ENCODE measurements at regions not wholly inside any gene's neighbourhood (a gene's known extent, or its start where the extent isn't known, plus 50 kb on each side); places are given as distances from the start of the nearest gene placed in this dataset.

DNA sequence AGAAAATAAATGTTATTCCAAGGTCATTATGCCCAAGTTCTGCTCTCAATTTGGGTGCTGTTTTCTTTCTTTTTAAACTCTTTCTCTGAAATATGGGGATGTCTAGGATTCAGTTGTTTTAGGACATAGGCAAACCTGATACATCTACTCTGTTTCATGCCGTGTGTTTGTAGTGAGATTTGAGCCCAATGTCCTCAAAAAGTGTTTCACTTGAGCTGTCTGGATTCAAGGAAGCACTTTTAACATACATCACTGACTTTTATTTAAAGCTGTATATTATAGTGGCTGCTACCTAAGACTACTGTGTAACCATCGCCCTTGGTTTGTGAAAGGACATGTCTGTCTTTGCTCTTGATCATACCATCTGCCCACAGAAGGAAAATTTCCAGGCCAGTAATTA is 709.3 kb upstream of the STXBP6 start (continued):
- TF ChIP-seq, protein P1, sequence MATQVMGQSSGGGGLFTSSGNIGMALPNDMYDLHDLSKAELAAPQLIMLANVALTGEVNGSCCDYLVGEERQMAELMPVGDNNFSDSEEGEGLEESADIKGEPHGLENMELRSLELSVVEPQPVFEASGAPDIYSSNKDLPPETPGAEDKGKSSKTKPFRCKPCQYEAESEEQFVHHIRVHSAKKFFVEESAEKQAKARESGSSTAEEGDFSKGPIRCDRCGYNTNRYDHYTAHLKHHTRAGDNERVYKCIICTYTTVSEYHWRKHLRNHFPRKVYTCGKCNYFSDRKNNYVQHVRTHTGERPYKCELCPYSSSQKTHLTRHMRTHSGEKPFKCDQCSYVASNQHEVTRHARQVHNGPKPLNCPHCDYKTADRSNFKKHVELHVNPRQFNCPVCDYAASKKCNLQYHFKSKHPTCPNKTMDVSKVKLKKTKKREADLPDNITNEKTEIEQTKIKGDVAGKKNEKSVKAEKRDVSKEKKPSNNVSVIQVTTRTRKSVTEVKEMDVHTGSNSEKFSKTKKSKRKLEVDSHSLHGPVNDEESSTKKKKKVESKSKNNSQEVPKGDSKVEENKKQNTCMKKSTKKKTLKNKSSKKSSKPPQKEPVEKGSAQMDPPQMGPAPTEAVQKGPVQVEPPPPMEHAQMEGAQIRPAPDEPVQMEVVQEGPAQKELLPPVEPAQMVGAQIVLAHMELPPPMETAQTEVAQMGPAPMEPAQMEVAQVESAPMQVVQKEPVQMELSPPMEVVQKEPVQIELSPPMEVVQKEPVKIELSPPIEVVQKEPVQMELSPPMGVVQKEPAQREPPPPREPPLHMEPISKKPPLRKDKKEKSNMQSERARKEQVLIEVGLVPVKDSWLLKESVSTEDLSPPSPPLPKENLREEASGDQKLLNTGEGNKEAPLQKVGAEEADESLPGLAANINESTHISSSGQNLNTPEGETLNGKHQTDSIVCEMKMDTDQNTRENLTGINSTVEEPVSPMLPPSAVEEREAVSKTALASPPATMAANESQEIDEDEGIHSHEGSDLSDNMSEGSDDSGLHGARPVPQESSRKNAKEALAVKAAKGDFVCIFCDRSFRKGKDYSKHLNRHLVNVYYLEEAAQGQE (IDR thresholded peaks at IDR 0.05; ENCODE audit: low read depth) = no peak
- TF ChIP-seq SP1 (IDR thresholded peaks at IDR 0.05; ENCODE audit: low read depth) = no peak
- TF ChIP-seq ZFX (IDR thresholded peaks at IDR 0.05) = no peak
- TF ChIP-seq, protein P2, sequence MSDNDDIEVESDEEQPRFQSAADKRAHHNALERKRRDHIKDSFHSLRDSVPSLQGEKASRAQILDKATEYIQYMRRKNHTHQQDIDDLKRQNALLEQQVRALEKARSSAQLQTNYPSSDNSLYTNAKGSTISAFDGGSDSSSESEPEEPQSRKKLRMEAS (IDR thresholded peaks at IDR 0.05) = no peak
- no peak for TF ChIP-seq ZNF274 (IDR thresholded peaks at IDR 0.05; ENCODE audit: low read depth, low read length)

DNA sequence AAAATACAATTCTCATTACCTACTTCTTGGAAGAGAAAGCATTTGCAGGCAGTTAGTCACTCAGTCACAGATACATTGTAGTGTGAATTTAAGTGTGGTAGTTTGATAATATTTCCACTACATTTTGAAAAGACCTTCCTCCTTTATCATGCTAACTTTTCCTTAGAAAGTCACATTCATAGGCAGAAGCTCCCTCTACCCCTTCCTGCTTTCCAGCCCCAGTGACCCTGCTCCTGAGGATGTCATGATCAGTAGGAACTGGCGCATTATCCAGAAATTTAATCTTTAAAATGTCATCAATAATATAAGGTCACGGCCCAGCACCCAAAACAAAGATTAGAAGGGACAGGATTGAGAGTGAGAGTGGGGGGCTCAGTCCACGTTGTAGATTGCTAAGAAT is 707.4 kb upstream of the STXBP6 start:
- no peak for DNase-seq (ENCODE audit: low read depth, low spot score)
- POLR2A ChIA-PET = no interaction called here
- Histone ChIP-seq H3K4me3 (replicated peaks in 1 of 2; ENCODE audit: low read depth in 1 of 2, low read length in 2 of 2) (no peak overlapping the region), H4K20me1 (ENCODE audit: insufficient read depth) (no peaks in the 10 kb centered on the region), H3K9me3 (ENCODE audit: control insufficient read depth in 1 of 2, insufficient read depth in 1 of 2, low read depth in 1 of 2, low read length in 2 of 2) (peaks cover 6 to 9% of the 10 kb centered on the region in 2 experiments; a peak in 2 of 4 replicates), H3K9me2 (ENCODE audit: insufficient read depth) (no peaks in the 10 kb centered on the region), H3K27me3 (ENCODE audit: insufficient read depth, low read length) (no peaks in the 10 kb centered on the region), H2AFZ (ENCODE audit: low read depth, low read length, poor library complexity, severe bottlenecking) (no peak overlapping the region), H3K4me2 (ENCODE audit: low read length) (no peak overlapping the region), H3K27ac (ENCODE audit: low read depth, low read length) (no peak overlapping the region), H3K36me3 (ENCODE audit: control insufficient read depth in 1 of 2, insufficient read depth in 2 of 2, low read length in 2 of 2) (no peaks in the 10 kb centered on the region), H3K9ac (ENCODE audit: low read length) (no peak overlapping the region), H3K79me2 (ENCODE audit: insufficient read depth, low read length) (no peaks in the 10 kb centered on the region), H3K4me1 (ENCODE audit: control insufficient read depth in 1 of 2, insufficient read depth in 2 of 2, low read length in 2 of 2) (no peaks in the 10 kb centered on the region)
- RAD21 ChIA-PET (ENCODE audit: low non-redundant PET in 1 of 2, low total read pairs in 2 of 2, uncharacterized antibody in 2 of 2, unreplicated experiment in 2 of 2) = no interaction called here
- intact Hi-C loops (cut with micrococcal nuclease) = no loop called here
- no TSS peak for BruUV-seq (replicated peaks)
- CTCF ChIA-PET = no interaction called here
- TF ChIP-seq RAD21 (IDR thresholded peaks at IDR 0.05; ENCODE audit: low read depth) (no peak), SP1 (IDR thresholded peaks at IDR 0.05; ENCODE audit: low read depth) (no peak), TCF7L2 (IDR thresholded peaks at IDR 0.05; ENCODE audit: borderline replicate concordance, extremely low read depth, insufficient read depth, insufficient read length) (no peak), JUND (IDR thresholded peaks at IDR 0.05) (no peak), EZH2 (IDR thresholded peaks at IDR 0.05) (no peak), SIN3A (IDR thresholded peaks at IDR 0.05; ENCODE audit: low read depth) (no peak)
- TF ChIP-seq, protein P3, sequence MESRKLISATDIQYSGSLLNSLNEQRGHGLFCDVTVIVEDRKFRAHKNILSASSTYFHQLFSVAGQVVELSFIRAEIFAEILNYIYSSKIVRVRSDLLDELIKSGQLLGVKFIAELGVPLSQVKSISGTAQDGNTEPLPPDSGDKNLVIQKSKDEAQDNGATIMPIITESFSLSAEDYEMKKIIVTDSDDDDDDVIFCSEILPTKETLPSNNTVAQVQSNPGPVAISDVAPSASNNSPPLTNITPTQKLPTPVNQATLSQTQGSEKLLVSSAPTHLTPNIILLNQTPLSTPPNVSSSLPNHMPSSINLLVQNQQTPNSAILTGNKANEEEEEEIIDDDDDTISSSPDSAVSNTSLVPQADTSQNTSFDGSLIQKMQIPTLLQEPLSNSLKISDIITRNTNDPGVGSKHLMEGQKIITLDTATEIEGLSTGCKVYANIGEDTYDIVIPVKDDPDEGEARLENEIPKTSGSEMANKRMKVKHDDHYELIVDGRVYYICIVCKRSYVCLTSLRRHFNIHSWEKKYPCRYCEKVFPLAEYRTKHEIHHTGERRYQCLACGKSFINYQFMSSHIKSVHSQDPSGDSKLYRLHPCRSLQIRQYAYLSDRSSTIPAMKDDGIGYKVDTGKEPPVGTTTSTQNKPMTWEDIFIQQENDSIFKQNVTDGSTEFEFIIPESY (IDR thresholded peaks at IDR 0.05; ENCODE audit: extremely low read depth, insufficient replicate concordance, low read length) = no peak
- TF ChIP-seq, protein P4, sequence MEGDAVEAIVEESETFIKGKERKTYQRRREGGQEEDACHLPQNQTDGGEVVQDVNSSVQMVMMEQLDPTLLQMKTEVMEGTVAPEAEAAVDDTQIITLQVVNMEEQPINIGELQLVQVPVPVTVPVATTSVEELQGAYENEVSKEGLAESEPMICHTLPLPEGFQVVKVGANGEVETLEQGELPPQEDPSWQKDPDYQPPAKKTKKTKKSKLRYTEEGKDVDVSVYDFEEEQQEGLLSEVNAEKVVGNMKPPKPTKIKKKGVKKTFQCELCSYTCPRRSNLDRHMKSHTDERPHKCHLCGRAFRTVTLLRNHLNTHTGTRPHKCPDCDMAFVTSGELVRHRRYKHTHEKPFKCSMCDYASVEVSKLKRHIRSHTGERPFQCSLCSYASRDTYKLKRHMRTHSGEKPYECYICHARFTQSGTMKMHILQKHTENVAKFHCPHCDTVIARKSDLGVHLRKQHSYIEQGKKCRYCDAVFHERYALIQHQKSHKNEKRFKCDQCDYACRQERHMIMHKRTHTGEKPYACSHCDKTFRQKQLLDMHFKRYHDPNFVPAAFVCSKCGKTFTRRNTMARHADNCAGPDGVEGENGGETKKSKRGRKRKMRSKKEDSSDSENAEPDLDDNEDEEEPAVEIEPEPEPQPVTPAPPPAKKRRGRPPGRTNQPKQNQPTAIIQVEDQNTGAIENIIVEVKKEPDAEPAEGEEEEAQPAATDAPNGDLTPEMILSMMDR (IDR thresholded peaks at IDR 0.05 in 2 of 3, conservative IDR thresholded peaks at IDR 0.05 in 1 of 3; ENCODE audit: borderline replicate concordance in 1 of 3, insufficient read depth in 1 of 3, low read depth in 2 of 3, low read length in 2 of 3) = no peak
- ATAC-seq = no peak

All from HCT116 (cell line).